ENCODE measurements at regions not wholly inside any gene's neighbourhood (a gene's known extent, or its start where the extent isn't known, plus 50 kb on each side); places are given as distances from the start of the nearest gene placed in this dataset.

DNA sequence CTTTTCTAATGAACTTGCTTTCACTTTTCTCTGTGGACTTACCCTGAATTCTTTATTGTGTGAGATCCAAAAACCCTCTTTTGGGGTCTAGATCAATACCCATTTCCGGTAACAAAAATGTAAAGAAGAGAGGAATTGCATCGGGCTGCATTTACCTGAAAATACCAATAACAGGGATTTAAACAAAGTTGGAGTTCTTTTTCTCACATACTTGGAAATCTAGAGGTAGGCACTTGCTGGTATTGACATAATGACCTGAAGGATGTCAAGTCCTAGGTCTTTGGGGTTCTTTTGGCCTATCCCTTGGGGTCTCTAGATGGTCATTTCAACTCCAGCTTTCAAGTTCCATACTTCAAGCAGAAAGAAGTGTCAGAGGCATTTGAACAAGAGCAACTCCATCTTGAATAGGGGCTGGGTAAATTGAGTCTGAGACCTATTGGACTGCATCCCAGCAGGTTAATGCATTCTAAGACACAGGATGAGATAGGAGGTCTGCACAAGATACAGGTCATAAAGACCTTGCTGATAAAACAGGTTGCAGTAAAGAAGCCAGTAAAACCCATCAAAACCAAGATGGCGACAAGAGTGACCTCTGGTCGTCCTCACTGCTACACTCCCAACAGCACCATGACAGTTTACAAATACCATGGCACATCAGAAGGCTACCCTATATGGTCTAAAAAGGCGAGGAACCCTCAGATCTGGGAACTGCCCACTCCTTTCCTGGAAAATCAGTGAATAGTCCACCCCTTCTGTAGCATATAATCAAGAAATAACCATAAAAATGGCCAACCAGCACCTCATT lies 50.8 kb upstream of the ZNF280D start:
- TF ChIP-seq, protein P1, sequence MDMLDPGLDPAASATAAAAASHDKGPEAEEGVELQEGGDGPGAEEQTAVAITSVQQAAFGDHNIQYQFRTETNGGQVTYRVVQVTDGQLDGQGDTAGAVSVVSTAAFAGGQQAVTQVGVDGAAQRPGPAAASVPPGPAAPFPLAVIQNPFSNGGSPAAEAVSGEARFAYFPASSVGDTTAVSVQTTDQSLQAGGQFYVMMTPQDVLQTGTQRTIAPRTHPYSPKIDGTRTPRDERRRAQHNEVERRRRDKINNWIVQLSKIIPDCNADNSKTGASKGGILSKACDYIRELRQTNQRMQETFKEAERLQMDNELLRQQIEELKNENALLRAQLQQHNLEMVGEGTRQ (CRISPR knock-in tag; IDR thresholded peaks at IDR 0.05), result no peak
- TF ChIP-seq, protein P2, sequence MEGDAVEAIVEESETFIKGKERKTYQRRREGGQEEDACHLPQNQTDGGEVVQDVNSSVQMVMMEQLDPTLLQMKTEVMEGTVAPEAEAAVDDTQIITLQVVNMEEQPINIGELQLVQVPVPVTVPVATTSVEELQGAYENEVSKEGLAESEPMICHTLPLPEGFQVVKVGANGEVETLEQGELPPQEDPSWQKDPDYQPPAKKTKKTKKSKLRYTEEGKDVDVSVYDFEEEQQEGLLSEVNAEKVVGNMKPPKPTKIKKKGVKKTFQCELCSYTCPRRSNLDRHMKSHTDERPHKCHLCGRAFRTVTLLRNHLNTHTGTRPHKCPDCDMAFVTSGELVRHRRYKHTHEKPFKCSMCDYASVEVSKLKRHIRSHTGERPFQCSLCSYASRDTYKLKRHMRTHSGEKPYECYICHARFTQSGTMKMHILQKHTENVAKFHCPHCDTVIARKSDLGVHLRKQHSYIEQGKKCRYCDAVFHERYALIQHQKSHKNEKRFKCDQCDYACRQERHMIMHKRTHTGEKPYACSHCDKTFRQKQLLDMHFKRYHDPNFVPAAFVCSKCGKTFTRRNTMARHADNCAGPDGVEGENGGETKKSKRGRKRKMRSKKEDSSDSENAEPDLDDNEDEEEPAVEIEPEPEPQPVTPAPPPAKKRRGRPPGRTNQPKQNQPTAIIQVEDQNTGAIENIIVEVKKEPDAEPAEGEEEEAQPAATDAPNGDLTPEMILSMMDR (IDR thresholded peaks at IDR 0.05), result no peak
- TF ChIP-seq, protein P3, sequence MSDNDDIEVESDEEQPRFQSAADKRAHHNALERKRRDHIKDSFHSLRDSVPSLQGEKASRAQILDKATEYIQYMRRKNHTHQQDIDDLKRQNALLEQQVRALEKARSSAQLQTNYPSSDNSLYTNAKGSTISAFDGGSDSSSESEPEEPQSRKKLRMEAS (CRISPR knock-in tag; IDR thresholded peaks at IDR 0.05), result no peak
- TF ChIP-seq TEAD1 (CRISPR knock-in tag; IDR thresholded peaks at IDR 0.05) (no peak), CBFB (CRISPR knock-in tag; IDR thresholded peaks at IDR 0.05; ENCODE audit: low read depth) (no peak), TEAD4 (CRISPR knock-in tag; IDR thresholded peaks at IDR 0.05) (no peak), JUN (CRISPR knock-in tag; IDR thresholded peaks at IDR 0.05) (no peak), MYBL2 (CRISPR knock-in tag; IDR thresholded peaks at IDR 0.05) (no peak), ZNF138 (CRISPR knock-in tag; conservative IDR thresholded peaks at IDR 0.05) (no peak), NFYB (CRISPR knock-in tag; conservative IDR thresholded peaks at IDR 0.05; ENCODE audit: low read depth) (no peak)
- TF ChIP-seq, protein P4, sequence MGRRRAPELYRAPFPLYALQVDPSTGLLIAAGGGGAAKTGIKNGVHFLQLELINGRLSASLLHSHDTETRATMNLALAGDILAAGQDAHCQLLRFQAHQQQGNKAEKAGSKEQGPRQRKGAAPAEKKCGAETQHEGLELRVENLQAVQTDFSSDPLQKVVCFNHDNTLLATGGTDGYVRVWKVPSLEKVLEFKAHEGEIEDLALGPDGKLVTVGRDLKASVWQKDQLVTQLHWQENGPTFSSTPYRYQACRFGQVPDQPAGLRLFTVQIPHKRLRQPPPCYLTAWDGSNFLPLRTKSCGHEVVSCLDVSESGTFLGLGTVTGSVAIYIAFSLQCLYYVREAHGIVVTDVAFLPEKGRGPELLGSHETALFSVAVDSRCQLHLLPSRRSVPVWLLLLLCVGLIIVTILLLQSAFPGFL (CRISPR knock-in tag; IDR thresholded peaks at IDR 0.05; ENCODE audit: borderline replicate concordance), result no peak
- TF ChIP-seq, protein P5, sequence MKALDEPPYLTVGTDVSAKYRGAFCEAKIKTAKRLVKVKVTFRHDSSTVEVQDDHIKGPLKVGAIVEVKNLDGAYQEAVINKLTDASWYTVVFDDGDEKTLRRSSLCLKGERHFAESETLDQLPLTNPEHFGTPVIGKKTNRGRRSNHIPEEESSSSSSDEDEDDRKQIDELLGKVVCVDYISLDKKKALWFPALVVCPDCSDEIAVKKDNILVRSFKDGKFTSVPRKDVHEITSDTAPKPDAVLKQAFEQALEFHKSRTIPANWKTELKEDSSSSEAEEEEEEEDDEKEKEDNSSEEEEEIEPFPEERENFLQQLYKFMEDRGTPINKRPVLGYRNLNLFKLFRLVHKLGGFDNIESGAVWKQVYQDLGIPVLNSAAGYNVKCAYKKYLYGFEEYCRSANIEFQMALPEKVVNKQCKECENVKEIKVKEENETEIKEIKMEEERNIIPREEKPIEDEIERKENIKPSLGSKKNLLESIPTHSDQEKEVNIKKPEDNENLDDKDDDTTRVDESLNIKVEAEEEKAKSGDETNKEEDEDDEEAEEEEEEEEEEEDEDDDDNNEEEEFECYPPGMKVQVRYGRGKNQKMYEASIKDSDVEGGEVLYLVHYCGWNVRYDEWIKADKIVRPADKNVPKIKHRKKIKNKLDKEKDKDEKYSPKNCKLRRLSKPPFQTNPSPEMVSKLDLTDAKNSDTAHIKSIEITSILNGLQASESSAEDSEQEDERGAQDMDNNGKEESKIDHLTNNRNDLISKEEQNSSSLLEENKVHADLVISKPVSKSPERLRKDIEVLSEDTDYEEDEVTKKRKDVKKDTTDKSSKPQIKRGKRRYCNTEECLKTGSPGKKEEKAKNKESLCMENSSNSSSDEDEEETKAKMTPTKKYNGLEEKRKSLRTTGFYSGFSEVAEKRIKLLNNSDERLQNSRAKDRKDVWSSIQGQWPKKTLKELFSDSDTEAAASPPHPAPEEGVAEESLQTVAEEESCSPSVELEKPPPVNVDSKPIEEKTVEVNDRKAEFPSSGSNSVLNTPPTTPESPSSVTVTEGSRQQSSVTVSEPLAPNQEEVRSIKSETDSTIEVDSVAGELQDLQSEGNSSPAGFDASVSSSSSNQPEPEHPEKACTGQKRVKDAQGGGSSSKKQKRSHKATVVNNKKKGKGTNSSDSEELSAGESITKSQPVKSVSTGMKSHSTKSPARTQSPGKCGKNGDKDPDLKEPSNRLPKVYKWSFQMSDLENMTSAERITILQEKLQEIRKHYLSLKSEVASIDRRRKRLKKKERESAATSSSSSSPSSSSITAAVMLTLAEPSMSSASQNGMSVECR (CRISPR knock-in tag; IDR thresholded peaks at IDR 0.05; ENCODE audit: borderline replicate concordance), result no peak

All from WTC11 (cell line).